Activated T-cell treated with anti-CD3 and anti-CD28 coated beads, Interleukin-2, amount 50 U/mL, for 72 hours (primary cell): ENCODE measurements at regions not wholly inside any gene's neighbourhood (a gene's known extent, or its start where the extent isn't known, plus 50 kb on each side); places are given as distances from the start of the nearest gene placed in this dataset.
A peak's percentile ranks its signal among the peaks of the same experiment; 100 is the strongest.

Experiments
- ATAC-seq, 2 donors: fragments of 150-1000 bp; cut with Tn5 transposase; replicated peaks in 1 of 2; 2 replicates each; pipeline ENCODE4 v1.10.0; 2021; ENCODE audit warnings: moderate library complexity in 2 of 2, mild to moderate bottlenecking in 1 of 2
- DNase-seq, 2 donors: peaks; one replicate each; pipeline ENCODE4 v3.0.0; 2021 to 2022; ENCODE audit warnings: mixed read lengths in 1 of 2
- H3K27ac Mint-ChIP-seq: one replicate; pipeline ENCODE4 v1.8.0; 2022; ENCODE audit warnings: mild to moderate bottlenecking, moderate library complexity, mixed read lengths
- H3K27me3 Mint-ChIP-seq: one replicate; pipeline ENCODE4 v1.8.0; 2022; ENCODE audit warnings: low read depth, mixed read lengths
- H3K36me3 Mint-ChIP-seq, 2 donors: one replicate each; pipeline ENCODE4 v1.8.0; 2022; ENCODE audit warnings: mixed read lengths in 2 of 2, mild to moderate bottlenecking in 1 of 2; ENCODE audit not compliant: insufficient read depth in 2 of 2
- H3K4me1 Mint-ChIP-seq: one replicate; pipeline ENCODE4 v1.8.0; 2022; ENCODE audit warnings: low read depth, mixed read lengths
- H3K4me3 Mint-ChIP-seq, 2 donors: one replicate each; pipeline ENCODE4 v1.8.0; 2022; ENCODE audit warnings: mild to moderate bottlenecking in 2 of 2, mixed read lengths in 2 of 2, moderate library complexity in 2 of 2
- H3K9me3 Mint-ChIP-seq, 2 donors: one replicate each; pipeline ENCODE4 v1.8.0; 2022; ENCODE audit warnings: mixed read lengths in 2 of 2

DNA sequence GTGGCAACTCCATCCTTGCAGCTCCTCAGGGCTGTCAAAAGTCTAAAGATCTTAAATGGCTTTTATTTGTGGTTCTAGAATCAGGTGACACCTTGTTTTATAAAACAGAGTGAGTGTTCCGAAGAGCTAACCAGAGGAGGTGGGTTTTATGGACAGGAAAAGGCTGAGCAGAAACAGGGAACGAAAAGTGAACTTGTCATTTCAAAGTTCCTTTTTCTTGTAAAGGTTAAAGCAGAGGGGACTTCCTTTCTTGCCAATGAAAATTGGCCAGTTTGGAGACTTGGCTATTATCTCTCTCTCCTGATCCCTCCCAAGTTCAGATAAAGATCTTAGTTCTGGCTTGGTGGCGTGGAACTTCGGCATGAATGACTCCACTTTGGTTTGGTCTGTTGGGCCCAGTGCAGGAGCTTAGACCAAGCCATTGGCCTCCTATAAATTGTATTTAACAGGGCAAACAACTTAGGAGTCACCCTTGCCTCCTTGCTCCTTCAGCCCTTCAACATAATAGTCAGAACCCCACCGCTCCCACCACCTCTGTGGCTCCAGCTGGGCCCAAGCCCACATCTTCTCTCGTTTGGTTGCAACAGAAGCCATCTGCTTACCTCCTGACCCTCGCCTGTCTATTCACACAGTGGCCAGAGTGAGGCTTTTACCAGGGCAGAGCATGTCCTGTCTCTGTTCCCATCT, 102.4 kb upstream of the THY1 start:
- no peak overlapping the region for H3K4me3 Mint-ChIP-seq
- no peaks in the 10 kb centered on the region for H3K4me1 Mint-ChIP-seq
- no peaks in the 10 kb centered on the region for H3K9me3 Mint-ChIP-seq
- no peaks in the 10 kb centered on the region for H3K36me3 Mint-ChIP-seq
- H3K27me3 Mint-ChIP-seq: peaks cover 10% of the 10 kb centered on the region
- DNase-seq: no peak
- H3K27ac Mint-ChIP-seq: no peak overlapping the region
- no peak for ATAC-seq

DNA sequence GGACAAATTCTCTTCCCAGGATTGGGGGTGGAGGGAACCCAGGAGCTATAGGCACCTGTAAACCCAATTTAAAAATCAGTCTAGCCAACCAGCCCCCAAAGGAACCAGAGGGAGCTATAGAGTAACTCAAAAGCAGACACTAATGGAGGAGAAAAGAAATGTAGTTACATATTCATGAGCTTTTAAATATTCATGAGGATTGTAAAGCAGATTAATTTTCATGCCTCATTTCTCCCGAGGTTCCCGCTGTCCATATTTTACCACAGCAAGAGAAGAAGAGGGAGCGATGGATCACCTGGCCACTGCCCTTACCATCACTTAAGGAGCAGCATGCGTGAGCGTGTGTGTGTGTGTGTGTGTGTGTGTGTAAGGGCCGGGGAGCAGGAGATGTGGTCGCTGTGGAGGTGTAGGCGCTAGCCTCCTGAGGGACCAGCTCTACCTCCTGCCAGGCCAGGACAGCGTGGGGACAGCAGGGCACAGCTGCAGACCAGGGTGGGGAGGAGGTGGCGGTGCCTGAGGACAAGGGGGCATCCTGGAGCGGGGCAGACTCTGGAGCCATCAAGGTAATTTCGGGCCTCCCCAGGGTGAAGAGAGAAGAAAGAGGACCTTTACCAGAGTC, 100.7 kb upstream of the THY1 start:
- no peaks in the 10 kb centered on the region for H3K36me3 Mint-ChIP-seq
- ATAC-seq (no peak), DNase-seq (no peak)
- peaks cover 10% of the 10 kb centered on the region for H3K27me3 Mint-ChIP-seq
- H3K9me3 Mint-ChIP-seq: no peaks in the 10 kb centered on the region
- no peak overlapping the region for H3K27ac Mint-ChIP-seq
- H3K4me1 Mint-ChIP-seq: no peaks in the 10 kb centered on the region
- no peak overlapping the region for H3K4me3 Mint-ChIP-seq

- no peak overlapping the region for H3K4me3 Mint-ChIP-seq
- ATAC-seq: no peak
- no peak overlapping the region for H3K27ac Mint-ChIP-seq
- H3K9me3 Mint-ChIP-seq: no peaks in the 10 kb centered on the region
- H3K4me1 Mint-ChIP-seq: no peaks in the 10 kb centered on the region
- peaks cover 18% of the 10 kb centered on the region for H3K27me3 Mint-ChIP-seq
- no peak for DNase-seq
- no peaks in the 10 kb centered on the region for H3K36me3 Mint-ChIP-seq
Observed at GRCh38 chr11:119522609-119523008, 99.6 kb upstream of the THY1 start.

- H3K27ac Mint-ChIP-seq: no peak overlapping the region
Observed at GRCh38 chr11:119521551-119521950, 98.6 kb upstream of the THY1 start.

DNA sequence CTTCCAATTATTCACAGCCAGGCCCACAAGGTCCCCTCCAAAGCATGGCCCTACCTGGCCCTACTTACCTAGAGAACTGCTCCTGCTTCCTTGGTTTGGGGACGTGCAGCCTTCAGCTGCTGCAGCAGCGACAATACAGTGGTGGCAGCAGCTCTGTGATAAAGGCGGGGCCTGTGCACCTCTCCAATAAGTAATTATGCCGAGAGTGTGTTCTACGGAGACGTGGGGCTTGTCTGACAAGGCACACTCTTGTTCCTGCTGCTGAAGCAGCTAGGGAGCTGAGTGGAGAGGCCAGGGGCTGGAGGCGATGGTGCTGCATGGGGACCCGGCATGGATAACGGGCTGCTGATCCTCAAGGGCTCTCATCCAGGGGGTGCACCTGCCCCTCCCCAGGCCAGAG, 98.0 kb upstream of the THY1 start:
- H3K4me1 Mint-ChIP-seq: no peaks in the 10 kb centered on the region
- no peak for DNase-seq
- no peak overlapping the region for H3K4me3 Mint-ChIP-seq
- H3K27ac Mint-ChIP-seq: no peak overlapping the region
- no peak for ATAC-seq
- no peaks in the 10 kb centered on the region for H3K36me3 Mint-ChIP-seq
- no peaks in the 10 kb centered on the region for H3K9me3 Mint-ChIP-seq
- peaks cover 14% of the 10 kb centered on the region for H3K27me3 Mint-ChIP-seq

More at GRCh38 chr11:119521551-119521950, 98.6 kb upstream of the THY1 start:
- ATAC-seq (no peak), DNase-seq (no peak)
- Mint-ChIP-seq H3K27me3 (peaks cover 18% of the 10 kb centered on the region), H3K9me3 (no peaks in the 10 kb centered on the region), H3K36me3 (no peaks in the 10 kb centered on the region), H3K4me3 (no peak overlapping the region), H3K4me1 (no peaks in the 10 kb centered on the region)

GRCh38 chr11:119520400-119520799, 97.4 kb upstream of the THY1 start:
- Mint-ChIP-seq H3K27me3 (peaks cover 9% of the 10 kb centered on the region), H3K27ac (no peak overlapping the region), H3K9me3 (no peaks in the 10 kb centered on the region), H3K36me3 (no peaks in the 10 kb centered on the region), H3K4me1 (no peaks in the 10 kb centered on the region), H3K4me3 (no peak overlapping the region)
- ATAC-seq (no peak), DNase-seq (no peak)

- Mint-ChIP-seq H3K27ac (no peak overlapping the region), H3K36me3 (no peaks in the 10 kb centered on the region), H3K4me1 (no peaks in the 10 kb centered on the region), H3K9me3 (no peaks in the 10 kb centered on the region), H3K27me3 (peaks cover 8% of the 10 kb centered on the region), H3K4me3 (no peak overlapping the region)
- DNase-seq (no peak), ATAC-seq (no peak)
Observed at GRCh38 chr11:119519796-119520195, 96.8 kb upstream of the THY1 start.

- Mint-ChIP-seq H3K4me3 (no peak overlapping the region), H3K9me3 (no peaks in the 10 kb centered on the region), H3K36me3 (no peaks in the 10 kb centered on the region), H3K4me1 (no peaks in the 10 kb centered on the region), H3K27me3 (peaks cover 8% of the 10 kb centered on the region), H3K27ac (no peak overlapping the region)
- DNase-seq (peak in 1 of 2 donors; percentile 7), ATAC-seq (no peak)
Observed at GRCh38 chr11:119518746-119519730, 96.1 kb upstream of the THY1 start.

GRCh38 chr11:119515771-119516400, 92.9 kb upstream of the THY1 start:
- DNase-seq (no peak), ATAC-seq (no peak)
- Mint-ChIP-seq H3K27me3 (peaks cover 15% of the 10 kb centered on the region), H3K9me3 (no peaks in the 10 kb centered on the region), H3K36me3 (no peaks in the 10 kb centered on the region), H3K4me3 (no peak overlapping the region), H3K27ac (no peak overlapping the region), H3K4me1 (peaks cover 4% of the 10 kb centered on the region)

GRCh38 chr11:119513806-119514170, 90.8 kb upstream of the THY1 start:
- Mint-ChIP-seq H3K4me1 (peaks cover 23% of the 10 kb centered on the region), H3K27me3 (peaks cover 15% of the 10 kb centered on the region), H3K36me3 (no peaks in the 10 kb centered on the region), H3K27ac (no peak overlapping the region), H3K4me3 (no peak overlapping the region), H3K9me3 (no peaks in the 10 kb centered on the region)
- no peak for ATAC-seq
- no peak for DNase-seq

GRCh38 chr11:119513131-119513805, 90.3 kb upstream of the THY1 start:
- Mint-ChIP-seq H3K4me1 (peaks cover 23% of the 10 kb centered on the region), H3K27me3 (peaks cover 13% of the 10 kb centered on the region)
- ATAC-seq: no peak

DNA sequence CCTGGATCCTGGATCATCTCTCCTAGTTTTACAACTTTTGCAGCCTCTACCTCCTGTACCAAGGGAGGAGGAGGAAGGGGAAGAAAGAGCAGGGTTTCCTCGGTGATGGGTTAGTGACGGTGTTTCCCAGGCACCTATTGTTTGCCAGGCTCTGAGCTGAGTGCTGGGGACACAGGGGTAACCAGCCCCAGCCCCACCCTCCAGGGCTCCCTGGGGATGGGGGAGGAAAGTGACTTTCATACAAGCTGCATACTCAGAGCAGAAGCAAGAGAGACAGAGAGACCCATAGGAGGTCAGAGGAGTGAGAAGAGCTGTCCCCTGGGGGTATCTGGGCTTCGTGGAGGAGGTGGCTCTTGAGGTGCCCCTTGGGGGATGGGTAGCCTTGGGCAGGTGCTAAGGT, 89.4 kb upstream of the THY1 start:
- no peak for DNase-seq

More at GRCh38 chr11:119513131-119513805, 90.3 kb upstream of the THY1 start:
- H3K9me3 Mint-ChIP-seq: no peaks in the 10 kb centered on the region
- DNase-seq: no peak
- H3K4me3 Mint-ChIP-seq: no peak overlapping the region
- H3K36me3 Mint-ChIP-seq: no peaks in the 10 kb centered on the region
- no peak overlapping the region for H3K27ac Mint-ChIP-seq

More for the DNA sequence above, 89.4 kb upstream of the THY1 start:
- ATAC-seq: no peak
- Mint-ChIP-seq H3K4me3 (no peak overlapping the region), H3K36me3 (no peaks in the 10 kb centered on the region), H3K27ac (no peak overlapping the region), H3K27me3 (peaks cover 7% of the 10 kb centered on the region), H3K9me3 (no peaks in the 10 kb centered on the region), H3K4me1 (peaks cover 23% of the 10 kb centered on the region)
